ENCODE measurements at regions not wholly inside any gene's neighbourhood (a gene's known extent, or its start where the extent isn't known, plus 50 kb on each side); places are given as distances from the start of the nearest gene placed in this dataset.
A peak's percentile ranks its signal among the peaks of the same experiment; 100 is the strongest.

DNA sequence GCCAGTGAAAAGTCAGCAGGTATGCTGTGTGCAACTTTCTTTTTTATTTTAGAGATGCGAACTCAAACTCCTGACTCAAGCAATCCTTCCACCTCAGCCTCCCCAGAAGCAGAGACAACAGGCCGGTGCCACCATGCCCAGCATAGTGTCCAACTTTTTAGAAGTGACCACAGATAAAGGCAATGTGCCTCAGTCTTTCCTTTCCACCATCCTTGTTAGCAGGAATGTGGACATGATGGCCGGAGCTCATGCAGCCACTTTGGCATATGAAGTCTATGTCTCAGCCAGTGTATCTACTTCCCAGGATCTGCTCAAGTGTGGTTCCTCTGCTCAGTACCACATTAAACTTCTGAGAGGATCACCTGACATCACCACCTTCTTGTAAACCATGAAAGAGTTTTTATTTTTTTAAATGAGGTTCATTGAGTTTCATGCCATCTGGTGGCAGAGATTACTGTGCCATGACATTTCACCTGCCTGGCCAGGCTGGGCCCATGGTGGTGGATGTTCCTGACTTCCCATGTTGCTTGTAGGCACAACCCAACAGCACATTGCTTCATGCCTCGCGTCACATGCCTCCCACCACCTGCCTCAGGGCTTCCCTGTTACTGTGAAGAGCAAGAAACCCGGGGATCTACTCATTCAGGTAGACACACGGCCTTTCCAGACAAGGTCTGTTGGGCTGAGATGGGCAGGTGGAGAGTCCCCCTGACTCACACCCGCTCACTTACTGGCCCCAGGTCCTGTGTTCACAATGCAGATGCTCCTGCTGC is 216.5 kb downstream of the LY86 start:
- under 1% methylated on average over 8 of the region's 8 CpGs for WGBS (ENCODE audit: insufficient coverage, low coverage, missing lambda C conversion rate)
- CTCF ChIA-PET (ENCODE audit: low intra/inter-chr PET ratio), result no interaction called here
- no peak for ATAC-seq

More for the DNA sequence above, 216.5 kb downstream of the LY86 start:
- Histone ChIP-seq H3K27ac (ENCODE audit: extremely low read depth, low read depth, low read length) (no peak overlapping the region), H3K9me3 (replicated peaks; ENCODE audit: control insufficient read depth, insufficient read depth, low read depth, low read length) (no peaks in the 10 kb centered on the region), H4K20me1 (replicated peaks; ENCODE audit: control insufficient read depth, insufficient read depth, low read length) (no peaks in the 10 kb centered on the region), H3K9ac (ENCODE audit: insufficient read depth in 1 of 2, low read depth in 2 of 2, low read length in 2 of 2) (no peak overlapping the region), H3K4me1 (replicated peaks in 1 of 2; ENCODE audit: control insufficient read depth in 2 of 2, insufficient read depth in 2 of 2, low read length in 2 of 2) (peaks cover 0 to 3% of the 10 kb centered on the region in 2 experiments; a peak in 2 of 5 replicates), H3K4me3 (no peak overlapping the region), H2AFZ (ENCODE audit: low read depth, low read length) (no peak overlapping the region), H3K79me2 (ENCODE audit: control insufficient read depth, insufficient read depth, low read length) (no peaks in the 10 kb centered on the region), H3K36me3 (ENCODE audit: control insufficient read depth, insufficient read depth, low read length) (no peaks in the 10 kb centered on the region), H3K27me3 (ENCODE audit: control insufficient read depth in 2 of 2, insufficient read depth in 2 of 2, low read length in 2 of 2) (peaks cover 36 to 74% of the 10 kb centered on the region in 2 experiments; a peak in 4 of 5 replicates), H3K9me1 (ENCODE audit: control insufficient read depth, insufficient read depth, low read length) (no peaks in the 10 kb centered on the region), H3K4me2 (ENCODE audit: insufficient read depth, low read length) (no peak overlapping the region)
- in situ Hi-C loops (cut with MboI), result no loop called here
- intact Hi-C loops (cut with micrococcal nuclease), result no loop called here
- peak; percentile 64; the same call in 1 of the 2 replicates for TF ChIP-seq SMARCA5 (IDR thresholded peaks at IDR 0.05)
- peak in 1 of 2 experiments; percentile 52; a peak in 1 of 3 replicates for TF ChIP-seq CBX3 (IDR thresholded peaks at IDR 0.05; ENCODE audit: borderline replicate concordance in 1 of 2, low read length in 2 of 2)
- peak; percentile 86 for TF ChIP-seq BCOR (IDR thresholded peaks at IDR 0.05)
- no peak for TF ChIP-seq SRF (CRISPR knock-in tag; IDR thresholded peaks at IDR 0.05)
- TF ChIP-seq IFI16 (CRISPR knock-in tag; IDR thresholded peaks at IDR 0.05), result no peak
- TF ChIP-seq SIN3B (IDR thresholded peaks at IDR 0.05; ENCODE audit: low read depth), result no peak
- peak; percentile 83 for TF ChIP-seq CHD4 (IDR thresholded peaks at IDR 0.05; ENCODE audit: insufficient read depth, insufficient replicate concordance, low read depth, low read length, poor library complexity, severe bottlenecking)
- TF ChIP-seq KDM1A (IDR thresholded peaks at IDR 0.05), result peak; percentile 46 to 67; a peak in 3 of 4 replicates
- peak; percentile 56; the same call in 1 of the 2 replicates for TF ChIP-seq CBX1 (IDR thresholded peaks at IDR 0.05; ENCODE audit: low read depth)
- peak; percentile 97 for TF ChIP-seq RBM25 (IDR thresholded peaks at IDR 0.05; ENCODE audit: low read depth, low read length, severe bottlenecking)
- peak in 1 of 2 experiments; percentile 72; a peak in 1 of 4 replicates for TF ChIP-seq RCOR1 (IDR thresholded peaks at IDR 0.05; ENCODE audit: borderline replicate concordance in 1 of 2, low read depth in 2 of 2, low read length in 2 of 2)
- peak; percentile 69 for TF ChIP-seq ADNP (tag; IDR thresholded peaks at IDR 0.05)
- TF ChIP-seq STAT5B (CRISPR knock-in tag; IDR thresholded peaks at IDR 0.05), result no peak
- FAIRE-seq (no peak), DNase-seq (ENCODE audit: extremely low read depth in 1 of 4, low spot score in 3 of 4) (no peak)
- no TSS peak for BruUV-seq (replicated peaks)
- POLR2A ChIA-PET, result interaction anchor here (0.6 to 1.2 kb wide), 3 partner anchors 11 to 300 kb away, joined by 3 to 4 read pairs (median 4); no protein-coding TSS in a partner anchor

Data from K562 (cell line).